ENCODE measurements at regions not wholly inside any gene's neighbourhood (a gene's known extent, or its start where the extent isn't known, plus 50 kb on each side); places are given as distances from the start of the nearest gene placed in this dataset.
"Not testable (repeated sequence)": the region's sequence is repeated elsewhere in the genome, so short reads cannot be mapped to it uniquely, and the experiment has no call there.

- TF ChIP-seq EZH2 (IDR thresholded peaks at IDR 0.05; ENCODE audit: low read depth); CTCF (conservative IDR thresholded peaks at IDR 0.05): not testable (repeated sequence)
Measured at GRCh38 chr3:182523424-182523823, 269.9 kb upstream of the ATP11B start.

Measured in PC-9 (cell line).